HG03469 (cell line): ENCODE measurements at regions not wholly inside any gene's neighbourhood (a gene's known extent, or its start where the extent isn't known, plus 50 kb on each side); places are given as distances from the start of the nearest gene placed in this dataset.
"Not testable (repeated sequence)": the region's sequence is repeated elsewhere in the genome, so short reads cannot be mapped to it uniquely, and the experiment has no call there.

ENCODE experiments used
- ATAC-seq: cut with Tn5 transposase; IDR thresholded peaks from one replicate; pipeline ENCODE4 v1.9.1; 2021; ENCODE audit warnings: mild to moderate bottlenecking, moderate library complexity, moderate number of reproducible peaks; ENCODE audit not compliant: unreplicated experiment

GRCh38 chr12:68387338-68387737, 55.2 kb upstream of the MDM1 start:
- ATAC-seq, result no peak

- ATAC-seq, result no peak
These were observed 57.1 kb upstream of the MDM1 start for GRCh38 chr12:68389305-68389704.

- no peak for ATAC-seq
These were observed 59.8 kb upstream of the MDM1 start for GRCh38 chr12:68391937-68392336.

GRCh38 chr12:68392376-68392775, 60.2 kb upstream of the MDM1 start:
- no peak for ATAC-seq

DNA sequence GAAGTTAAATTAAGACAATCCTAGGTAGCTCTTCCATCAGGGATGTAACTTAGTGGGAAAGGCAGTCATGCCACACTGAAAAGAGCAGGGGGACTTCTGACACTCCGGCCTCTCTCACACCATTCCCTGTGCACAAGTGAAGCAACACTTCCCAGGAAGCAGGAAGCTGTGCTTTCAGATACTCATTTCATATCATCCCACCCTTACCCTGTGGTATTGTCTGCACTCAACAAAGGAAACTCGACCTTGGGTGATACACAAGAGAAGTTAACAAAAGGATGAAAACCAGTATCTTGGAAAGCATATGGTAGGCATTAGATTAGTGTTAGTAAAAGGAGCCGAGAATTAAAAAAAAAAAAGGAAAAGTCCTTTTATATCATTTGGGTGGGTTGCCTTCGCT, 61.3 kb upstream of the MDM1 start:
- ATAC-seq, result no peak

DNA sequence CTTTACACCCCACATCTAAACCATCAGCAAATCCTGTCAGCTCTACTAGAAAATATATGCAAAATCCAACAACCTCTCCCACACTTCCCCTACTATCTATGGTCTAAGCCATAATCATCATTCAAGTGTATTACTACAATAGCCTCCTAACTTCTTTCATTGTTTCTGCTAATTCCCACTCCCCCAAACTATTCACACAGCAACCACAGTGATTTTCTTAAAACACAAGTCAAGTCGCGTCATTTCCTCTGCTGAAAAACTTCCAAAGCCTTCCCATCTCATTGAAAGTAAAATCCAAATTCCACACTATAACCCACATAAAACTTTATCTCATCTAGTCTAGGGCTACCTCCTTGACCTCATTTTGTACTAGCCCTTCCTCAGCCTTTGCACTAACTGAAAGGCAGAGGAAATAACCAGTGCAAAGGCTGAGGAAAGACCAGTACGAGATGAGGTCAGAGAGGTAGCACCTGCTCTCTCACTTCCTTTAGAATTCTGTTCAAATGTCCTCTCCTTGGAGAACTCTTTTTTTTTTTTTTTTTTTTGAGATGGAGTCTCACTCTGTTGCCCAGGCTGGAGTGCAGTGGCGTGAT, 65.5 kb upstream of the MDM1 start:
- no peak for ATAC-seq

DNA sequence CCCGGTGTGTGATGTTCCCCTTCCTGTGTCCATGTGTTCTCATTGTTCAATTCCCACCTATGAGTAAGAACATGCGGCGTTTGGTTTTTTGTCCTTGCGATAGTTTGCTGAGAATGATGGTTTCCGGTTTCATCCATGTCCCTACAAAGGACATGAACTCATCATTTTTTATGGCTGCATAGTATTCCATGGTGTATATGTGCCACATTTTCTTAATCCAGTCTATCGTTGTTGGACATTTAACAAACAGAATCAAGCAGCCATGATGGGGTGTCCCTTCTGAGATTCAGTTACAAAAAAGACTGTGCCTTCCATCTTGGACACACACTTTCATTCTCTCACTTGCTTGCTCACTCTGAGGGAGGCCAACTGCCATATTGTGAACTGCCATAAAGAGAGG, 66.5 kb upstream of the MDM1 start:
- not testable (repeated sequence) for ATAC-seq

DNA sequence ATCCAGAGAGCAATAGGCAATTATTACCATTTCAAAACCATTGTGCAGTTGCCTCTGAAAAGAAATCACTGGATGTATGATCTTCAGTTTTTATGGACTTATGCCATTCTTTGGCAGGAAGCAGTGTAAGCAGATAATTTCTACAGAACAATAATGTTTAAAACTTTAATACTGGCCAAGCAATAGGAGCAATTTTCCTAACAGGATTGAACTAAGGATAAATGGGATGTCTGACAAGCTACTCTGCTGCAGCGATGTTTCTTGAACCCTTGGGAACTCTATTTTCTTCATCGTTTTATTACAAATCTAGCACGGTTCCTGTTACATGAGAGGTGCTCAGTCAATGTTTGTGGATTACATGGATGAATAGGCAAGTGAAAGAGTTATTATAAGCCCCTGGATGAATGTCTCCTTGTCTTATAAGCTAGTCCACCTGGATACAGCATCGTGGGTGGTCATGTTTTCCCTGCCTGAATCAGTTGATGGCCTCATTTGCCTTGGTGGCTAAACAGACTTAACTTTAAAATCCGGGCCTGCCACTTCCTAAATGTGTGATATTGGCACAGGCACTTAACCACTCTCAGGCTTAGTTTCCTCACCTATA, 68.2 kb upstream of the MDM1 start:
- no peak for ATAC-seq

GRCh38 chr12:68402422-68402821, 70.3 kb upstream of the MDM1 start:
- no peak for ATAC-seq

DNA sequence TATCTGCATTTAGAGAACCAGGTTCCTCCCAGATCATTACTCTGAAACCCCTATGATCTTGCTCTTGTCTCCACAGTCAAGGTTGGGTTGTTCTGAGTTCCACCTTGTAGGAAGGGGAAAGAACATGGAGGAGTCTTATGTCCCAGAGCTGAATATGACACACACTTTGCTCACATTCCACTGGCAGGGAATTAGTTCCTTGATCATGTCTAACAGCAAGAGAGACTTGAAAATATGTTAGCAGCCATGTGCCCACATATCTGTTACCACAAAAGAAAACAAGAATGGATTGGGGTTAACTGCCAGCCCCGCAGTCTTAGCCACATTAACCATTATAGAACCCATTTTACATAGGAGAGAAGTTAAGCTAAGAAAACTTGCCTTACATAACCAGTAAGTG, 71.1 kb upstream of the MDM1 start:
- no peak for ATAC-seq

GRCh38 chr12:68403711-68404110, 71.5 kb upstream of the MDM1 start:
- no peak for ATAC-seq

- ATAC-seq, result no peak
These were observed 73.2 kb upstream of the MDM1 start for GRCh38 chr12:68405343-68405781.

DNA sequence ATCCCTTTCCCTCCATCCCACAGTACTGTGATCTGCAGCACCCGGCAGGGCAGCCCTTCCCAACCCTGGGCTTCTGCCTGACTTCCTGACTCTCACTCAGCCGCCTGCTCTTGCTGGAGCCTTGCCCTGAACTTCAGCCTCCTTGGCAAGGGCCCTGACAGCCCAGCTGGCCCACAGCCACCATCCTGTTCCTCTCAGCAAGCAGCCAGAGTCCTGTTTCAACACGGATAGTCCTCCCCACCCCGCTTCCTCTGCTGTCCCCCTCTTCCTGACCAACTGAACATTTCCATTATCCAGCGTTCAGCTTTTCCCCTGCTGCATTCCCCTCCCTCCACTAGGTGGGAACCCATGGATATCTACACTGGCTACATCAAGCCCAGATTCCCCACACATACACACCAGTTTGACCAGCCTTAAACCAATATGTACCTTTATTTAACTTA, 74.0 kb upstream of the MDM1 start:
- no peak for ATAC-seq

DNA sequence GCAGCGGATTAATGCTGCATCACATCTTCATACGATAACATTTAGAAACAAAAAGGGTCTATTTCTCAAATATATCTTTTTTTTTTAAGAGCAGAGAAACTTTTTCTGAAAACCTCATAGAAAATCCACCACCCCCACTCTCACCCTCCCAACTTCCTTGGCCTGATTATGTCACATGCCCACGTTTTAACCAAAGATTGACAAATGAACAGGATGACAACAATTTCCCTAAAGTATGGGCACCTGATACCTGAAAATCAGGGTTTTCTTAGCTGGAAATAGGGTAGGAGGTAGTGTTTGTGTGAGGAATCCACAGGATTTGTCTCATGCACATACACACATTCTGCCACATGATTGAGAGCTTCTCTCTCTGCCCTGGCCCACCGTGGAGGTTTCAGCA, 74.7 kb upstream of the MDM1 start:
- ATAC-seq, result no peak

- no peak for ATAC-seq
These were observed 78.0 kb upstream of the MDM1 start for GRCh38 chr12:68410018-68410660.

DNA sequence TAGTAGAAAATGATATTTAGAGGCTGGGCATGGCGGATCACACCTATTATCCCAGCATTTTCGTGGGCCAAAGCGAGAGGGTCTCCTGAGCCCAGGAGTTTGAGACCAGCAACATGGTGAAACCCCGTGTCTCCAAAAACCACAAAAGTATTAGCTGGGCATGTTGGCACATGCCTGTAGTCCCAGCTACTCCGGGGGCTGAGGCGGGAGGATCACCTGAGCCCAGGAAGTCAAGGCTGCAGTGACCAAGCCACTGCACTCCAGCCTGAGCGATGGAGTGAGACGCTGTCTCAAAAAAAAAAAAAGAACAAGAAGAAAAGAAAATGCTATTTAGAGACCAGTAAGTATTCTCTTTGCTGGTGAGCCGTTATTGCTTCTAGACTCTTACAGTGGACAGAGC, 79.2 kb upstream of the MDM1 start:
- ATAC-seq, result no peak

DNA sequence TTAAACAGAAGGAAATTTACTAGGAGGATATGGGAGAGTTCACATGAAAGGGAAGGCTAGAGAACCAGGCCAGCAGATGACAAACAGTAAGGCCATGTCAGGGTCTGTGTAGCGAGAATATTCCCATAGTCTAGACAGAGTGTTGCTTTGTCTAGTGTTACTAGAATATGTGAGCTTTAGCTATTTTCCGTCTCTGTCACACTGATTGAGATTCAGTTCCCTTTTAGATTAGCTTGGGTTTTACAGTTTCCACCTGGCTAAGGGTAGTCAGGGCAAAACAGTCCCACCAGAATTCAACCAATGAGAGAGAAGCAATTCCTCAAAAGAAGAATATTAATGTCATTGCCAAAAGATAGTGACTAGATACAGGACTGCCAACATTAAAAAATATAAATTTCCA, 82.8 kb upstream of the MDM1 start:
- ATAC-seq, result no peak

DNA sequence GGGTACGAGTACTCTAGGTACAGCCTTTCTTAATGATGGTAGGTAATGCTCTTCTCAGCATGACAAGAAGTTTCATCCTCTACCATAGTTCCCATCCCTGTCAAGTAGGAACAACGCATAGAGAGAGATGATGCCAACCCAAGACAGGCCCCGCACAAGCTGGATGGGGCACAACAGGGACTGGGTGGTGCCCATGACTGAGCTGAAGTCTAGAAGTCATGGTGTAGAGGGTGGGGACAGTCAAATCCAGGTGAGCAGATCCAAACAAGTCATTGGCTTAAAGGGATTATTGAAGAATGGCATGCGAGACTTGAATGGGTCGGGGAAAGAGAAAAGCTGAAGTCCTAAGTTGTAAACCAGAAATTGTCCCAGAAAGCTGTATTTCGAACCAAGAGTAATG, 84.2 kb upstream of the MDM1 start:
- no peak for ATAC-seq

DNA sequence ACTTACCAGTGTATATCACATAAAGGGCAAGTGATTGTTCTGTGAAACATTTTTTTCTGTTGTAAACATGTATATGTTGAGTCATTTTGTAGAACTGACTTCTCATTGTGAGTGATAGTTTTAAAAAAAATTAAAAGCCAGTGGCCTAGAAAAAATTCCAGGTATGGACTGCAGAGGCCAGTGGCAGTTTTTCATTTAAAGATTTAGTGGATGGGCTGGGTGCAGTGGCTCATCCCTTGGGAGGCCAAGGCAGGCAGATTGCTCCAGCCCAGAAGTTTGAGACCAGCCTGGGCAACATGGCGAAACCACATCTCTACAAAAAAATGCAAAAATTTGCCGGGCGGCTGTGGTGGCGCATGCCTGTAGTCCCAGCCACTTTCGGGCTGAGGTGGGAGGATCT, 84.7 kb upstream of the MDM1 start:
- ATAC-seq, result no peak

GRCh38 chr12:68418137-68418460, 85.9 kb upstream of the MDM1 start:
- ATAC-seq, result no peak

GRCh38 chr12:68420225-68421010, 88.3 kb upstream of the MDM1 start:
- ATAC-seq, result no peak

- no peak for ATAC-seq
These were observed 90.0 kb upstream of the MDM1 start for GRCh38 chr12:68422159-68422558.
